Thoracic aorta (tissue), 2 donors: ENCODE measurements at regions not wholly inside any gene's neighbourhood (a gene's known extent, or its start where the extent isn't known, plus 50 kb on each side); places are given as distances from the start of the nearest gene placed in this dataset.

ENCODE experiments used
- ATAC-seq: fragments of 150-250 bp; one replicate; pipeline ENCODE4 v1.8.0; 2017; ENCODE audit warnings: low read depth; ENCODE audit not compliant: insufficient number of reproducible peaks, low FRiP score
- DNase-seq: peaks from one replicate; pipeline ENCODE4 v3.0.0-alpha.2; 2020; ENCODE audit warnings: low spot score
- H3K27ac ChIP-seq, 2 donors: fragments of 200-600 bp; sonication (generic); 1 replicate in 1 of 2; 2 replicates in 1 of 2; pipeline ENCODE4 v1.5.1; 2016; ENCODE audit warnings: mild to moderate bottlenecking in 2 of 2, moderate library complexity in 2 of 2
- H3K27me3 ChIP-seq: fragments of 200-600 bp; sonication (generic); replicated peaks from 2 replicates; pipeline ENCODE4 v1.6.0; 2016; ENCODE audit warnings: mild to moderate bottlenecking; ENCODE audit not compliant: insufficient read depth
- H3K36me3 ChIP-seq: fragments of 200-600 bp; sonication (generic); one replicate; pipeline ENCODE4 v1.5.1; 2016
- H3K4me1 ChIP-seq, 2 donors: fragments of 200-600 bp; sonication (generic); 1 replicate in 1 of 2; 2 replicates in 1 of 2; pipeline versions ENCODE4 v1.5.1 to v1.6.0; 2016; ENCODE audit warnings: low read depth in 2 of 2, mild to moderate bottlenecking in 1 of 2; ENCODE audit not compliant: control insufficient read depth in 1 of 2
- H3K4me3 ChIP-seq: fragments of 200-600 bp; sonication (generic); 2 replicates; pipeline ENCODE4 v1.5.1; 2016; ENCODE audit warnings: mild to moderate bottlenecking
- H3K9me3 ChIP-seq: fragments of 200-600 bp; sonication (generic); 2 replicates; pipeline ENCODE4 v1.5.1; 2016
- TF ChIP-seq, protein P1 (sequence below): fragments of 200-600 bp; sonication (generic); IDR thresholded peaks from one replicate; pipeline ENCODE4 v1.5.1; 2019; ENCODE audit warnings: antibody characterized with exemption

DNA sequence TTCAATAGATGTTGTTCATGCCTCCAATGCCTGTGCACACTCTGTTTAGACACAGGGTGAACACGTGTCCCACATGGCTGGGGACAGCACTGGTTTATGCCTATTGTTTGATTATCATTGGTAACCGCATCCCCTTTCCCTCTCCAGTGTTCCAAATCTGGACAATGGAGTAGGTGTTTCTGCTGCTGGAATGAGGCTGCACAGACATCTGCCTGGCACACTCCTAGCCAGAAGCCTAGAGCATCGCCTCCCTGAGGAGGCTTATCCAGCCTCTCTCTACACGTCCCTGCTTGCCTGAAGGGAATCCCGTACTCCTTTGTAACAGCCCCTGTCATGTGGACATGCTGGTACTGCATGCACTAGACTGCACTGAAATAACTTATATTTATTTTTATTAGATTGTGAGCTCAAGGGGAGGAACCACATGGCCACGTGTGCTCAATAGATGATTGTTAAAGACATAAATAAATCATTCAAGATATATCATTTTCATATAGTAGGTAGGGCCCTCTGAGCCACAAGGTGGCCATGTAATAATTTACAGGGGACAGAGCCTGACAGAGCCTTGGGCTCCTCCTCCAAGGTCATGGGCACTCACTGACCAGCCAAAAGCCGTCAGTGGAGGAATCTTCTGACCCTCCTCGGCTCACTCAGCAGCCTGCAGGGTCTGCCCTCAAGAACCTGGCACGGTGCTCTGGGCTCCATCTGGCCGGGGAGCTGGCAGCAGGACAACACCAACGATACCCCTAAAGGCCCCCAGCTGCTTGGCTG lies 310.9 kb upstream of the ZNF32 start:
- DNase-seq (no peak), ATAC-seq (no peak)
- Histone ChIP-seq H3K36me3 (no peaks in the 10 kb centered on the region), H3K9me3 (no peaks in the 10 kb centered on the region), H3K27ac (no peak overlapping the region), H3K4me1 (peaks cover 22 to 58% of the 10 kb centered on the region in 2 donors), H3K27me3 (no peaks in the 10 kb centered on the region), H3K4me3 (no peak overlapping the region)
- TF ChIP-seq, protein P1, sequence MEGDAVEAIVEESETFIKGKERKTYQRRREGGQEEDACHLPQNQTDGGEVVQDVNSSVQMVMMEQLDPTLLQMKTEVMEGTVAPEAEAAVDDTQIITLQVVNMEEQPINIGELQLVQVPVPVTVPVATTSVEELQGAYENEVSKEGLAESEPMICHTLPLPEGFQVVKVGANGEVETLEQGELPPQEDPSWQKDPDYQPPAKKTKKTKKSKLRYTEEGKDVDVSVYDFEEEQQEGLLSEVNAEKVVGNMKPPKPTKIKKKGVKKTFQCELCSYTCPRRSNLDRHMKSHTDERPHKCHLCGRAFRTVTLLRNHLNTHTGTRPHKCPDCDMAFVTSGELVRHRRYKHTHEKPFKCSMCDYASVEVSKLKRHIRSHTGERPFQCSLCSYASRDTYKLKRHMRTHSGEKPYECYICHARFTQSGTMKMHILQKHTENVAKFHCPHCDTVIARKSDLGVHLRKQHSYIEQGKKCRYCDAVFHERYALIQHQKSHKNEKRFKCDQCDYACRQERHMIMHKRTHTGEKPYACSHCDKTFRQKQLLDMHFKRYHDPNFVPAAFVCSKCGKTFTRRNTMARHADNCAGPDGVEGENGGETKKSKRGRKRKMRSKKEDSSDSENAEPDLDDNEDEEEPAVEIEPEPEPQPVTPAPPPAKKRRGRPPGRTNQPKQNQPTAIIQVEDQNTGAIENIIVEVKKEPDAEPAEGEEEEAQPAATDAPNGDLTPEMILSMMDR: no peak

DNA sequence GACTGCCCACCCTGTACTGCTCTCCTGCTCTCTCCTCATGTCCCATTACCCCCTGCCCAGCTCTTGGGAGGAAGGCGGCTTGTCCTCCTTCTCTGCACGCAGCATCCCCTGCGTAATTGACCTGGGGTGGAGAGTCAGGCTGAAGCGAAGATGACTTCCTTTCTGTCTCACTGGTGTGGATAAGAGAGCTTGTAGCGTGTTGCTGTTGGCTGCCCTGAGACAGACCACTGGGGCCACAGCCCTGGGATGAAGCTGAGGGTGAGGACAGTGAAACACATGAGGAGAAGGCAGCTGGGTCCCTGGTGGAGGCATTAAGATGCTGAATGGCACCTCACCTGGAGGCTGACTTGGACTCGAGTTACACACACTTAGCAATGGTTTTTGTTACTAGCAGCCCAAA lies 310.3 kb upstream of the ZNF32 start:
- H3K36me3 ChIP-seq: no peaks in the 10 kb centered on the region
- H3K4me1 ChIP-seq: peaks cover 16 to 53% of the 10 kb centered on the region in 2 donors
- TF ChIP-seq, protein P1: no peak
- no peaks in the 10 kb centered on the region for H3K27me3 ChIP-seq
- no peak for DNase-seq
- no peak overlapping the region for H3K4me3 ChIP-seq
- H3K27ac ChIP-seq: no peak overlapping the region
- no peak for ATAC-seq
- H3K9me3 ChIP-seq: no peaks in the 10 kb centered on the region

DNA sequence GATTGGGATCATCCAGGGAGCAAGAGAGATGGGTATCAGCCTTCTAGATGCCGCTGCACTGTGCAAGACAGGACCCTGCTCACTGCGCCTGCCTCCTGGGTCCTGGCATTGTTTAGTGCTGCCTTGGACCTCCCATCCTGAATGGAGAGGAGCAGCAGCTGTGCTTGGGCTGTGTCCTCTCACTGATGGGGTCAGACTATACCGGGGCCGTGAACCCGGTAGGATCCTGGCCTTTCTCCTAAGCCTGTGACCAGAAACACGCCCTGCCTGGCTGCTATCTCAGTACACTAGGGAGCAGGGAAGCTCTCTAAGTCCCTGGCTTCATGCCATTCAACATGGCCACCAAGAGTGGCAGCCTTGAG lies 309.4 kb upstream of the ZNF32 start:
- Histone ChIP-seq H3K9me3 (no peaks in the 10 kb centered on the region), H3K4me1 (peaks cover 14 to 43% of the 10 kb centered on the region in 2 donors), H3K4me3 (no peak overlapping the region), H3K36me3 (no peaks in the 10 kb centered on the region), H3K27me3 (no peaks in the 10 kb centered on the region), H3K27ac (no peak overlapping the region)
- DNase-seq (no peak), ATAC-seq (no peak)
- TF ChIP-seq, protein P1: no peak

DNA sequence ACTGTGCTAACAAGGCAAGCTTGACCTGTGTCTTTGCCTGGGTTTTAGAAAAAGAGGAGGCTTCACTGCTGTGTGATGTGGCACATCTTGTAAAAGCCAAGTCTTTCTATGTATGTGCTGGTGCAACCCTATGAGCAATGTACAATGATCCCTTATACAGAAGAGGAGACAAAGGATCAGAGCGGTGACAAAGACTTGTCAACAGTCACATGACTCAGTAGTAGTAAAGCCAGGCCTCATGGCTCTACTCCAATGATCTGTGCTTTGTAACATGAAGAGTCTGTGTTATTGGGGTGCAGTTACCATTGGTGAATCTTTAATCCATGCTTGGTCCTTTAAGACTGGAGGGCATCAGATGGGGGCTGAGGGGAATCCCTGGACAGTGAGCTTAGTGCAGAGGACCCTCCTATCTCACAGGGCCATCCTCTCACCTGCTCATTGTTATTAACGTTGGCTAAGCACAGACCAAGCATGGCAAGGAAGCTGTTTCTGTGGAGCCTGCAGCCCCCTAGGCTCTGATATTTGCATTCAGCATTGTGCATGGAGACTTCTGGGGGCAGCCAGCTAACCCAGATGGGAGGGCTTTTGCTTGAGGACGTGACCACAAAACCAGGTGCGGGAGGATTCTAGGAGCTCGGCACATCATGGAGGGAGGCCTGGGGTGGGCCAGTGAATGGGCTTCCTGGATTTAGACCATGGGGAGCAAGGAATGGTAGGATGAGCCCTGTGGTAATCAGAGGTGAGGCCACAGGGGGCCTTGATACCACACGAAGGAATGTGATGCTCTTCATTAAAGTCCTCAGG lies 308.8 kb upstream of the ZNF32 start:
- no peak for DNase-seq
- no peak overlapping the region for H3K4me3 ChIP-seq
- TF ChIP-seq, protein P1: no peak

DNA sequence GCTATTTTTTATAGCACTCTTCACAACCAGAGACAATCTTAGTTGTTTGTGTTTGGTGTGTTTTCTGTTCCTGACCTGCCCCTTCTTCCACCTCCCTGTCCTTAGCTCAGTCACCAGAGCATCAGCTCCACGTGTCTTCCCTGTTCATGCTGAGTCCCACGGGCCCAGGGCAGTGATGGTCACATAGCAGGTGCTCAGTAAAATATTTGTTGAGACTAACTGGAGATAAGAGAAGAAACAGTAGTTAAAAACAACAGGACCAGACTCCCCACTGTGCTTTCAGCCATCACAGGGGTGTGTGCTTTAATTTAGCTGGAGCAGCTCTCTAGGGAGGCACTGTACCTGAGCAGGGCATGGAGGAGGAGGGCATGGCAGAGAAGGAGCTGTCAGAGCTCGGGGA lies 307.3 kb upstream of the ZNF32 start:
- Histone ChIP-seq H3K4me1 (peaks cover 5 to 23% of the 10 kb centered on the region in 2 donors), H3K36me3 (no peaks in the 10 kb centered on the region), H3K27me3 (no peaks in the 10 kb centered on the region), H3K9me3 (no peaks in the 10 kb centered on the region), H3K27ac (no peak overlapping the region), H3K4me3 (no peak overlapping the region)
- TF ChIP-seq, protein P1: no peak
- ATAC-seq (no peak), DNase-seq (no peak)

More for the DNA sequence above, 308.8 kb upstream of the ZNF32 start:
- H3K9me3 ChIP-seq: no peaks in the 10 kb centered on the region
- H3K27ac ChIP-seq: no peak overlapping the region
- H3K27me3 ChIP-seq: no peaks in the 10 kb centered on the region
- ATAC-seq: no peak
- H3K4me1 ChIP-seq: peaks cover 14 to 38% of the 10 kb centered on the region in 2 donors
- no peaks in the 10 kb centered on the region for H3K36me3 ChIP-seq
